GM19455 (cell line): ENCODE measurements at regions not wholly inside any gene's neighbourhood (a gene's known extent, or its start where the extent isn't known, plus 50 kb on each side); places are given as distances from the start of the nearest gene placed in this dataset.

Experiments used
- ATAC-seq: cut with Tn5 transposase; IDR thresholded peaks from one replicate; pipeline ENCODE4 v1.9.1; 2021; ENCODE audit not compliant: unreplicated experiment

GRCh38 chr14:85788470-85789233, 258.7 kb downstream of the FLRT2 start:
- no peak for ATAC-seq

GRCh38 chr14:85766295-85766694, 236.4 kb downstream of the FLRT2 start:
- no peak for ATAC-seq

GRCh38 chr14:85764822-85765221, 234.9 kb downstream of the FLRT2 start:
- ATAC-seq = no peak

GRCh38 chr14:85762526-85762925, 232.6 kb downstream of the FLRT2 start:
- no peak for ATAC-seq

GRCh38 chr14:85752175-85752574, 222.2 kb downstream of the FLRT2 start:
- no peak for ATAC-seq

- no peak for ATAC-seq
These were observed 214.6 kb downstream of the FLRT2 start for GRCh38 chr14:85744573-85744972.

- no peak for ATAC-seq
These were observed 202.1 kb downstream of the FLRT2 start for GRCh38 chr14:85732031-85732430.

GRCh38 chr14:85731186-85731585, 201.2 kb downstream of the FLRT2 start:
- ATAC-seq = no peak

- no peak for ATAC-seq
These were observed 198.6 kb downstream of the FLRT2 start for GRCh38 chr14:85728476-85729065.

GRCh38 chr14:85714069-85714468, 184.1 kb downstream of the FLRT2 start:
- no peak for ATAC-seq

GRCh38 chr14:85711620-85712019, 181.7 kb downstream of the FLRT2 start:
- no peak for ATAC-seq
